CD4-positive, CD25-positive, alpha-beta regulatory T cell (primary cell): ENCODE measurements at regions not wholly inside any gene's neighbourhood (a gene's known extent, or its start where the extent isn't known, plus 50 kb on each side); places are given as distances from the start of the nearest gene placed in this dataset.

Experiments used
- ATAC-seq, 2 donors: fragments of 150-1000 bp; cut with Tn5 transposase; one replicate each; pipeline ENCODE4 v1.10.0; 2021; ENCODE audit warnings: low read depth in 2 of 2, moderate number of reproducible peaks in 2 of 2, moderate library complexity in 1 of 2
- DNase-seq, 3 donors: peaks; one replicate each; pipeline versions ENCODE4 v3.0.0 to v3.0.0-alpha.2; 2012 to 2022; ENCODE audit warnings: mixed read lengths in 1 of 3
- H3K27ac ChIP-seq: one replicate; pipeline ENCODE4 v1.7.0; 2013; ENCODE audit warnings: mild to moderate bottlenecking, low read length; ENCODE audit not compliant: insufficient read depth, poor library complexity, severe bottlenecking
- H3K27me3 ChIP-seq: one replicate; pipeline ENCODE4 v1.7.0; 2013; ENCODE audit warnings: low read length; ENCODE audit not compliant: control insufficient read depth, insufficient read depth
- H3K36me3 ChIP-seq: one replicate; pipeline ENCODE4 v1.7.0; 2013; ENCODE audit warnings: mild to moderate bottlenecking, low read length, moderate library complexity; ENCODE audit not compliant: control insufficient read depth, insufficient read depth
- H3K4me1 ChIP-seq: 2 replicates; pipeline ENCODE4 v1.7.0; 2013; ENCODE audit warnings: mild to moderate bottlenecking, low read length; ENCODE audit not compliant: insufficient read depth, control insufficient read depth, poor library complexity, severe bottlenecking
- H3K4me3 ChIP-seq: one replicate; pipeline ENCODE4 v1.7.0; 2013; ENCODE audit warnings: low read depth, mild to moderate bottlenecking, low read length, moderate library complexity
- H3K9me3 ChIP-seq, 2 experiments: 1 replicate in 1 of 2; 2 replicates in 1 of 2; pipeline ENCODE4 v1.7.0; 2013; ENCODE audit warnings: low read length in 2 of 2, mild to moderate bottlenecking in 1 of 2, moderate library complexity in 1 of 2; ENCODE audit not compliant: control insufficient read depth in 2 of 2
- H3K27ac Mint-ChIP-seq, 3 donors: one replicate each; pipeline ENCODE4 v1.8.0; 2020 to 2022; ENCODE audit warnings: mild to moderate bottlenecking in 3 of 3, mixed read lengths in 3 of 3, moderate library complexity in 2 of 3
- H3K27me3 Mint-ChIP-seq: one replicate; pipeline ENCODE4 v1.8.0; 2022; ENCODE audit warnings: mild to moderate bottlenecking, mixed read lengths
- H3K36me3 Mint-ChIP-seq: one replicate; pipeline ENCODE4 v1.8.0; 2020; ENCODE audit warnings: mixed read lengths
- H3K4me1 Mint-ChIP-seq, 4 donors: one replicate each; pipeline ENCODE4 v1.8.0; 2020 to 2022; ENCODE audit warnings: mixed read lengths in 4 of 4, mild to moderate bottlenecking in 1 of 4
- H3K4me3 Mint-ChIP-seq, 4 donors: one replicate each; pipeline ENCODE4 v1.8.0; 2020 to 2022; ENCODE audit warnings: mild to moderate bottlenecking in 4 of 4, mixed read lengths in 4 of 4, moderate library complexity in 3 of 4
- H3K9me3 Mint-ChIP-seq, 7 donors: one replicate each; pipeline ENCODE4 v1.8.0; 2020 to 2022; ENCODE audit warnings: mixed read lengths in 7 of 7, mild to moderate bottlenecking in 3 of 7, moderate library complexity in 2 of 7

GRCh38 chr5:68372161-68372560, 156.6 kb downstream of the PIK3R1 start:
- H3K4me1 ChIP-seq: peaks cover 5% of the 10 kb centered on the region
- H3K27ac ChIP-seq: no peak overlapping the region
- Mint-ChIP-seq H3K27ac (no peak overlapping the region), H3K4me3 (no peak overlapping the region), H3K27me3 (peaks cover 5% of the 10 kb centered on the region), H3K36me3 (no peaks in the 10 kb centered on the region), H3K4me1 (peaks cover 5 to 28% (median 16%) of the 10 kb centered on the region in 4 donors), H3K9me3 (peaks cover 0 to 6% (median 0%) of the 10 kb centered on the region in 7 donors)
- no peaks in the 10 kb centered on the region for H3K36me3 ChIP-seq
- no peaks in the 10 kb centered on the region for H3K9me3 ChIP-seq
- no peak for ATAC-seq
- H3K27me3 ChIP-seq: no peaks in the 10 kb centered on the region
- DNase-seq: no peak
- no peak overlapping the region for H3K4me3 ChIP-seq

- H3K27ac ChIP-seq: no peak overlapping the region
- no peaks in the 10 kb centered on the region for H3K27me3 ChIP-seq
- no peaks in the 10 kb centered on the region for H3K36me3 Mint-ChIP-seq
- H3K9me3 Mint-ChIP-seq: peaks cover 0 to 5% (median 0%) of the 10 kb centered on the region in 7 donors
- no peak overlapping the region for H3K4me3 ChIP-seq
- H3K4me1 ChIP-seq: peaks cover 5% of the 10 kb centered on the region
- DNase-seq (no peak), ATAC-seq (no peak)
- no peaks in the 10 kb centered on the region for H3K9me3 ChIP-seq
- no peaks in the 10 kb centered on the region for H3K36me3 ChIP-seq
- no peak overlapping the region for H3K4me3 Mint-ChIP-seq
- H3K27me3 Mint-ChIP-seq: peaks cover 5% of the 10 kb centered on the region
- peaks cover 5 to 20% (median 16%) of the 10 kb centered on the region in 4 donors for H3K4me1 Mint-ChIP-seq
- H3K27ac Mint-ChIP-seq: no peak overlapping the region
These were observed 157.5 kb downstream of the PIK3R1 start for GRCh38 chr5:68373050-68373449.

DNA sequence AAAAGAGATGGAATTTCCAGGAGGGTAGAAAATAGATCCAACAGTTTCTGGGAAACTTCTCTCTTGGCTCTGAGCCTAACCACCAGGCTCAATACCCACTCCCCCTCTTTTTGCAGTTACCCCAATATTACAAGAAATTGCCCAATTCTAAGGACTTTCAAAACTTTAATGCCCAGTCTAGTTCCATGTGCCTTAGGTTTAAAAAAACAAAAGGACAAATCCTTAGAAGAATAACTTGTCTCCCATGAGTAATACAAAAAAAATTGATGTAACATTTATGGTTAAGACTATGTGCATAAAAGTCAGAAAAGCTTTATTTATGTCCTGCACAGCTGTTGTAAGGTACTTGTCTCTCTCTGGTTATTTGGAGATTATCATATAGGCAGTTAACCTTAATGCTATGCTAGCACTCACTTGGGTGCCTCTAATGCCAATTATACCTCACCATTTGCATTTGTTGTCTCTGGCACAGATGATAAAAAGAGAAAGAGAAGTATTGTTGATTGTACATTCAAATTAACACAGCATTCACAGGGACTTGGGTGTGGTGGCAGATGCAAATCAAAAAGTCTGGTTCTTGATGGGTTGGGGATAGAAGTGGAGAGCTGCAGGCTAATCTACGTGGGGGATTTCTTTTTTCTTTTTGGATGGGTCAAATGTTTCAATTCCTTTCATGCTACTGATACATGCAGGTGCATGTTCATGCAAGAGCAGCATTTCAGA, 159.4 kb downstream of the PIK3R1 start:
- H3K36me3 ChIP-seq: no peaks in the 10 kb centered on the region
- peaks cover 0 to 7% (median 3%) of the 10 kb centered on the region in 4 donors for H3K4me1 Mint-ChIP-seq

DNA sequence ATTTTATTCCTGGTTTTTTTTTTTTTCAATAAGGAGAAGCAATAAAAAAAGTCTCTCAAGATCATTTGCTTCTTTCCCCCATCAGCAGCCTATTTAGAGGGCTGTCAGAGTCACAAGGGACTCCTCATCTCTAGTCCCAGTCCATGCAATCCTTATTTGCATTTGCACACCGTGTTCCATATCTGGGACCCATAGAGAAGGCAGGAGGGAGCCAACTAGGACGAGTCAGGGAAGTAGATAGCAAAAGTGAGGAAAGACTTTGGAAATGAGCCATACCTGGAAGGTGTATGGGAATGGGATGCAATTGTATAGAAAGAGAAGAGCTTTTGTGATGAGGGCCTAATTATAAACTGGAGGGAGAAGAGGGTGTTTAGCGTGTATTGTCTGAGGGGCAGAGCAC, 160.0 kb downstream of the PIK3R1 start:
- no peaks in the 10 kb centered on the region for H3K4me1 ChIP-seq
- Mint-ChIP-seq H3K36me3 (no peaks in the 10 kb centered on the region), H3K9me3 (peaks cover 0 to 3% (median 0%) of the 10 kb centered on the region in 7 donors), H3K4me3 (no peak overlapping the region), H3K4me1 (peaks cover 0 to 3% (median under 1%) of the 10 kb centered on the region in 4 donors), H3K27ac (no peak overlapping the region), H3K27me3 (peaks cover 5% of the 10 kb centered on the region)
- DNase-seq (no peak), ATAC-seq (no peak)
- H3K27ac ChIP-seq: no peak overlapping the region
- peaks cover 2% of the 10 kb centered on the region for H3K27me3 ChIP-seq
- H3K9me3 ChIP-seq: no peaks in the 10 kb centered on the region
- H3K4me3 ChIP-seq: no peak overlapping the region
- no peaks in the 10 kb centered on the region for H3K36me3 ChIP-seq

More for the DNA sequence above, 159.4 kb downstream of the PIK3R1 start:
- Mint-ChIP-seq H3K27me3 (peaks cover 5% of the 10 kb centered on the region), H3K36me3 (no peaks in the 10 kb centered on the region), H3K27ac (no peak overlapping the region), H3K9me3 (peaks cover 0 to 5% (median 0%) of the 10 kb centered on the region in 7 donors), H3K4me3 (no peak overlapping the region)
- no peaks in the 10 kb centered on the region for H3K9me3 ChIP-seq
- H3K27ac ChIP-seq: no peak overlapping the region
- ATAC-seq (no peak), DNase-seq (no peak)
- no peaks in the 10 kb centered on the region for H3K27me3 ChIP-seq
- H3K4me1 ChIP-seq: peaks cover 2% of the 10 kb centered on the region
- no peak overlapping the region for H3K4me3 ChIP-seq

DNA sequence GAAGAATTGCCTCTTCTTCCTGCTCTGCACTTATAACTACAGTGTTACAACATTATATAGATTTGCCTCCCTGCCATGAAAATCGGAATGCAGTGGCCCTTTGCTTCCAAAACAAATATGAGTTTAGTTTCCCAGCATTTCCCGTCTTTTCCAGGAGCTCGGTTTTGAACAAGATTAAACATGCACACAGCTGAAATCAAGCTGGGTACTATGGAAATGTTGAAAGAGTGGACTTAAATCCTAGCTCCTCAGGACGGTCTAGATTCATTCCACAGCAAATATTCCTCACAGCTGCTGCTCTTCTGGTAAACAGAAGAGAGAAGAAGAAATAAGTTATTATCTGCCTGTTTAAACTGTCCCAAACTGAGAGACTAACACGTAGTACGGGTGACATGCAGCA, 161.4 kb downstream of the PIK3R1 start:
- DNase-seq: no peak
- Mint-ChIP-seq H3K27me3 (peaks cover 6% of the 10 kb centered on the region), H3K36me3 (no peaks in the 10 kb centered on the region), H3K4me3 (no peak overlapping the region), H3K27ac (no peak overlapping the region), H3K4me1 (peaks cover 0 to 6% (median 2%) of the 10 kb centered on the region in 4 donors), H3K9me3 (peaks cover 0 to 3% (median 0%) of the 10 kb centered on the region in 7 donors)
- peaks cover 2% of the 10 kb centered on the region for H3K27me3 ChIP-seq
- no peak for ATAC-seq
- no peak overlapping the region for H3K4me3 ChIP-seq
- H3K36me3 ChIP-seq: no peaks in the 10 kb centered on the region
- H3K9me3 ChIP-seq: no peaks in the 10 kb centered on the region
- no peaks in the 10 kb centered on the region for H3K4me1 ChIP-seq
- H3K27ac ChIP-seq: no peak overlapping the region

DNA sequence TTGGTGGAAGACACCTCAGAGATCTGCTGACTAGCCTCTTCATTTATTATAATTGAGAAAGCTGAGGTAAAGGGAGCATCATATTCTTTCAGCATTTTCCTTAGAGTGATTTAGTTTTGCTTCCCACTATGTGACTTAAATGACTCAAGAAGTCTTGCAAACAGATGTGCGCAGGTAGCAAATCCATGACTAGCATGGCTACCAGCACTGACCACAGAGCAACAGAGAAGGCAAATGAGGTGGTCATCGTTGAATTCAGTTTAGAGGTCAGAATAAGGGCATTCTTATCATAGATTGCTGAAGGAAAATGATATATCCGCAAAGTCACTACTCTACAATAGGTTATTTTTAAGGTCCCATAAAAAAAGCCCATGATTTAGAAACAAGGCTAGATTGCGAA, 162.2 kb downstream of the PIK3R1 start:
- Histone ChIP-seq H3K9me3 (no peaks in the 10 kb centered on the region), H3K36me3 (no peaks in the 10 kb centered on the region), H3K27ac (no peak overlapping the region), H3K4me3 (no peak overlapping the region), H3K4me1 (no peaks in the 10 kb centered on the region), H3K27me3 (peaks cover 2% of the 10 kb centered on the region)
- Mint-ChIP-seq H3K27ac (no peak overlapping the region), H3K9me3 (peaks cover 0 to 2% (median 0%) of the 10 kb centered on the region in 7 donors), H3K4me3 (no peak overlapping the region), H3K27me3 (peaks cover 11% of the 10 kb centered on the region), H3K4me1 (peaks cover 0 to 6% (median 5%) of the 10 kb centered on the region in 4 donors), H3K36me3 (no peaks in the 10 kb centered on the region)
- ATAC-seq (no peak), DNase-seq (no peak)

DNA sequence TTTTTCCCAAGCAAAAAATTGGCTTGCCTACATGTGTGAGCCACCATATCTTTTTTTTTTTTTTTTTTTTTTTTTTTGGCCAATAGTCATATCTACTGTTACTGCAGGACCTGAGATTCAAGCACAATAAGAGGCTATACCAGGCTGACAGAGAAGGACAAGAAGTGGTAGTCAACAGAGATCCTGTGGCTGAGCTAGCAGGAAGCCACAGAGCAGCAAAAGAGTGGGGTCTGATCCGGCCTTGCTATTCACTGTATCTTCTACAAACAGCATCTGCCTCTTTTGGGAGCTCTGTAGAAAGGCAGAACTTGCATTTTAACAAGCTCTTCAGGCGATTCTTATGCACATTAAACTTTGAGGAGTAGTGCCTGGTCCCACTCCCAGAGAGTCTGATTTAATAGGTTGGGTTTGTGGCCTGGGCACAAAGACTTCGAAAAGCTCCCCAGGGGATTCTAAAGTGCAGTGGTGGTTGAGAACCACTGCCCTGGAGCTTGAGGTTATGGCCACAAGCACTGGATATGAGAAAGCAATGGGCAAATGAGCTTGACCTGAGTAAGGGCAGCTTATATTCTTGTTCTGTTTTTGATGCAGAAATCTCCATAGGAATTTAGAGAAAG, 162.8 kb downstream of the PIK3R1 start:
- peaks cover 2% of the 10 kb centered on the region for H3K27me3 ChIP-seq
- H3K27ac Mint-ChIP-seq: no peak overlapping the region
- ATAC-seq (no peak), DNase-seq (peak in 1 of 3 donors; percentile 14)
- H3K4me1 ChIP-seq: no peaks in the 10 kb centered on the region
- H3K27ac ChIP-seq: no peak overlapping the region
- H3K36me3 ChIP-seq: no peaks in the 10 kb centered on the region
- H3K4me3 ChIP-seq: no peak overlapping the region
- no peaks in the 10 kb centered on the region for H3K36me3 Mint-ChIP-seq
- peaks cover 11% of the 10 kb centered on the region for H3K27me3 Mint-ChIP-seq
- no peak overlapping the region for H3K4me3 Mint-ChIP-seq
- H3K9me3 Mint-ChIP-seq: no peaks in the 10 kb centered on the region
- no peaks in the 10 kb centered on the region for H3K9me3 ChIP-seq
- peaks cover 0 to 7% (median 5%) of the 10 kb centered on the region in 4 donors for H3K4me1 Mint-ChIP-seq
